K562 (cell line): ENCODE measurements at regions not wholly inside any gene's neighbourhood (a gene's known extent, or its start where the extent isn't known, plus 50 kb on each side); places are given as distances from the start of the nearest gene placed in this dataset.

Experiments
- CBX8 ChIP-seq: fragments of 200-600 bp; sonication (generic); IDR thresholded peaks from 2 replicates; pipeline ENCODE4 v1.6.1; 2012; ENCODE audit warnings: borderline replicate concordance, mixed run types, low read depth, mild to moderate bottlenecking, moderate library complexity, mixed read lengths, low read length, control low read depth, inconsistent platforms; ENCODE audit not compliant: poor library complexity, severe bottlenecking; ENCODE audit errors: extremely low read depth
- CSDE1 ChIP-seq, 2 experiments: fragments of 450-650 bp; IDR thresholded peaks; 2 replicates each; pipeline ENCODE4 v1.6.1; 2016; ENCODE audit warnings: mild to moderate bottlenecking in 1 of 2
- E2F4 ChIP-seq: sonication (generic); formaldehyde crosslinking; IDR thresholded peaks from 2 replicates; pipeline ENCODE4 v1.8.0; 2022; ENCODE audit warnings: mild to moderate bottlenecking, low read depth, missing genetic modification reagents
- MTF1 ChIP-seq: fragments of 250-450 bp; sonication (Bioruptor Pico); IDR thresholded peaks from 2 replicates; pipeline ENCODE4 v1.9.0; 2021; ENCODE audit warnings: moderate library complexity, mild to moderate bottlenecking, inconsistent platforms, borderline replicate concordance
- SLC30A9 ChIP-seq: fragments of 250-450 bp; sonication (Bioruptor Pico); IDR thresholded peaks from 2 replicates; pipeline ENCODE4 v1.8.0; 2022; ENCODE audit warnings: mild to moderate bottlenecking, moderate library complexity
- TAF1 ChIP-seq: IDR thresholded peaks from 2 replicates; pipeline ENCODE4 v1.6.1; 2011; ENCODE audit warnings: mild to moderate bottlenecking, low read length, moderate library complexity; ENCODE audit not compliant: insufficient read depth, control insufficient read depth, severe bottlenecking; ENCODE audit errors: extremely low read depth

DNA sequence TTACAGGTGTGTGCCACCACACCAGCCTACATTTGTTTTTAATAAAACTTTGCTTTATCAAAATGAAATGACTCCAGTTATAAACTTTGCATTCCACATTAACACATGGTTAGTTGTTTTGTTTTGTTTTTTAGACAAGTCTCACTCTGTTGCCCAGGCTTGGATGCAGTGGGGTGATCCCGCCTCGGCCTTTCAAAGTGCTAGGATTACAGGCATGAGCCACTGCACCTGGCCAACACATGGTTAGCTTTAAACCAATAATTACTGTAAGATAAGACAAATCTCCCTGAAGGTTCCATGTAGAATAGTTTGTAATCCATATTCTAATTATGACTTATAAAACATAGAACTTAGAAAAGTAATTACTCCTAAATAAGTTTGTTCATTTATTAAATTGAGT is 89.8 kb upstream of the MED13 start:
- TF ChIP-seq TAF1 (no peak), CSDE1 (IDR thresholded peaks at IDR 0.05) (no peak), SLC30A9 (no peak), E2F4 (CRISPR knock-in tag) (no peak), MTF1 (no peak), CBX8 (no peak)
